Stimulated activated CD4-positive, alpha-beta T cell treated with anti-CD3 and anti-CD28 coated beads, Interleukin-12 subunit alpha, Interleukin-12 subunit beta, amount 100 ng/mL, for 4 hours (primary cell): ENCODE measurements at regions not wholly inside any gene's neighbourhood (a gene's known extent, or its start where the extent isn't known, plus 50 kb on each side); places are given as distances from the start of the nearest gene placed in this dataset.

ENCODE experiments used
- DNase-seq: peaks from one replicate; pipeline ENCODE4 v3.0.0-alpha.2; 2020

DNA sequence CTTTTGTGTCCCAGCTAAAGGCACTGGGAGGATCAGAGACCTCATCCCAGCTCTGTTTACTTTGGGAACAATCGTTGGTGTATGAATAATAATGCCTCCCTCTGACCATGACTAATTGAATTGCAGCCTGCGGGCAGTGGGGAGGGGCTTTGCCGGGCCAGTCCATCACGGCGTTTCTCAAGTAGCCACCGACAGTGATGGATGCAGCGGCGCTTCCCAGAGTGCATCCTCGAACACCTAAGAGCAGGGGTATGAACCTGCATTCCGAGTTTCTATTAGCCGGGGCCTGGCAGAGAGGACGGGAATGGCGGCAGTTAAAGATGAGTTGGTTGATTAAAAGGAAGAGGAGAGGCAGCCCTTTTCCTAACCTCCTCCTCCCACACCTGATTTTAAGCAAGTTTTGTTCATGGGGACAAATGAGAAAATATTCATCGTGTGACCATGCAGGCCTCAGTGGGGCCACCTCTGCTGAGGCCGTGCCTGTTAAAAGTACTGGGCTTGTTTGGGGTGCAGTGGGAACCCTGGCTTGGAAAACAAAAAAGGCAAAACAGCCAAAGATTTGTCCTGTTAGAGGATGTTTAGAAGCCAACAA, 154.1 kb downstream of the FOXA2 start:
- no peak for DNase-seq

DNA sequence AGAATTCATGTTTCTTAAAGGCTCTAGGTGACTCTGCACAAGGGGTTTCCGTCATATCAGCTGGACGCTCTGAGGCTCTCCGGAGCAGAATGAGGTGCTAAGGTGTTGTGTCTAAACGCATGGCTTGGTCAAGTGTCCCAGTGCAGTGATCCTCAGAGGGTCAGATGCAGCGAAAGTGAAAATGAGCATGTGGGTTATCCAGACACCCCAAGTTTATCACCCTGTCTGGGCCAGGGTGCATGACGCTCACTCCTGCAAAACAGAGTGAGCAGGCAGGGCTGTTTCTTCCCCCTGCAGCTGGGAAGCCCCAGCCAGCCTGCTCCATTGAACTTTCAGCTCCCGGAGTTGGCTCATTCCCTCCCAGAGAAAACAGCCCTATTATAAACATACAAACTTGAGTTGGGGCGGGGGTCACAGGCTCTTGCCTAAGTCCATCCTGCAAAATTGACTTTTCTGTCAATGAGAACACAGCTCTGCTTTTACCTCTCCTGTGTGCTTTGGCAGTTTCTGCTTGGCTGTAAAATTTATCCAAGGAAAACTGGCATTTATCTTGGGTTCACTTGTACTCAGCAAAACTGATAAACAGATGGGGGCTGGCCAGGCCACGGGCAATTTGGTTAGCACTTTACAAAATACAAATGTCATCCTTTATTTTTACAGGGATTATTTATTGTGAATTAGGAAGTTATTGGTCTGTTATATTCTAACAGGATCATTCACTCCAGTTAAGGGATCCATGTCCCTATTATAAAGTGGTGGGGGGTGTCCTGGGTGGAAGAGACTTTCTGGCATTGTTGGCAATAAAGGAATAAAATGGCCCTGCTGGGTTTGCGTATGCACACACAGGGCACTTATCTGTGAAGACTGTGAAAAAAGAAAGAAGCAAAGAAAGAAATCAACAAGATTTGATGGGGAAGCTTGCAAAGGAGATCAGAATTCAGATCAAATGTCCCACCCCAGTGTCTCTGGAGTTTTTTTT, 154.9 kb downstream of the FOXA2 start:
- DNase-seq = no peak

DNA sequence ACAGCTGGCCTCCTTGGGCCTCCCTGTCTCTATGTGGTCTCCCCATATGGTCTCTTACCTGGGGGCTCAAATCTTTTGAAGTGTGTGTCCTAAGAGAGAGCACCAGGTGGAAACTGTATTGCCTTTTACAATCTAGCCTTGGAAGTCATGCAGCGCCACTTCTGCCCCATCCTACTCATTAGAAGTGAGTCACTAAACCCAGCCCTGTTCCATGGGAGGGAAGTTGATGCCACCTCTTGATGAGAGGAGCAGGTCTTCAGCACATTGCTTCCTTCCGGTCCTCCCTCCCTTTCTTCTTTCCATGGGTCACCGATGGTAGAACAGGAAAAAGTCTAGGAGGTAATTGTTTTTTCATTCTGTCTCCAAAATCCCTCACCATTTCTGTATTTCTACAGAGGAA, 156.3 kb downstream of the FOXA2 start:
- DNase-seq = no peak

DNA sequence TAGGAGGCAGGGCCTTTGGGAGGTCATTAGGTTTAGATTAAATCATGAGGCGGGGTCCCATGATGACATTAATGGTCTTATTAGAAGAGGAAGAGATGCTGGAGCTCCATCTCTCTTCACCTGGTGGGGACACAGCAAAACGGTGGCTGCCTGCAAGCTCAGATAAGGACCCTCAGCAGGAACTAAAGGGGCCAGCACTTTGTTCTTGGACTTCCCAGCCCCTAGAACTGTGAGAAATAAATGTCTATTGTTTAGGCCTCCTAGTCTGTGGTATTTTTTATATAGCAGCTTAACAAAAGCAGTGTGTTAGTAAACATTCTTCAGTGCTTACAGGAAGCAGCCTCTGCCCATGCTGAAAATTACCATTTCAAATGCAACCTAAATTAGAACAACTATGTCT, 157.6 kb downstream of the FOXA2 start:
- no peak for DNase-seq

DNA sequence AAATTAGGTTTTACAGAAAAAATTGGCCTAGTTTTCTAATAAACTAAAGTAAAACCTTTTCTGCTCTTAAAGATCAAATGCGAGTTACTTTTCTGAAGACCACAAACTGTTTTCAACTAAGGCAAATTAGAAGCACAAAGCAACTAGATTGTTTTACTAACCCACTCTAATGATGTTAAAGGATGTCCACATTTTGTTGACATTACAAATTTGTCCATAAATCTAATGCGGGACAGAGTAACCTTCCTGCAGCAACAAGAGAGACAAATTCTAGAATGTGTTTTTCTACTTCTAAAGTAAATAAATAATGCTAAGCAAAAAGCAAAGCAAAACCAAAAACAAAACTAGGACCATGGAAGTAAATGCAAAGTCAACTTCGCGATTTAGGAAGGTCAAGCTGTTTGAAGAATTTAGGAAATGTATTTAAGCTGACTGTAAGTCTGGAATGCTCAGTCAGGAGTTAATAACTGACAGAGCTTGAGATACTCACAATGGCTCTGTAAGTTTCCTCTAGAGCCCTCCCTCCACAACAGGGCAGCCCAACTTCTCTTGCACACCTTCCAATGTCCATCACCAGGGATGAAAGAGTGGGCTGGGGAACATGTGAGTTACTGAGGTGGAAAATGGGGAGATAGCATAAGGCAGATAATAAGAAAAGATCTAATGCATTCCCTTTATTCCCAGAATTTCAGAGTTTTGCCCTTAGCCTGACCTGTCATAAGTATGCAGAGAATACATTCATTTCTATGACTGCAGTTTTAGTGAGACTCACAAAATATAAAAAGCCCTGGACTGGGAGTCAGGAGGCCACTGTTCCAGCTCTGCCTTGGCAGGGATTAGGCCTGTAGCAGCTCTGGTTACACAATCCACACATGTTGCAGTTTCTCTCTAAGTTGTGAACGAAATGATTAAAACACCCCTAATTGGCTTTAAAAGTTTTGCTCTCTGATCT, 158.8 kb downstream of the FOXA2 start:
- no peak for DNase-seq

DNA sequence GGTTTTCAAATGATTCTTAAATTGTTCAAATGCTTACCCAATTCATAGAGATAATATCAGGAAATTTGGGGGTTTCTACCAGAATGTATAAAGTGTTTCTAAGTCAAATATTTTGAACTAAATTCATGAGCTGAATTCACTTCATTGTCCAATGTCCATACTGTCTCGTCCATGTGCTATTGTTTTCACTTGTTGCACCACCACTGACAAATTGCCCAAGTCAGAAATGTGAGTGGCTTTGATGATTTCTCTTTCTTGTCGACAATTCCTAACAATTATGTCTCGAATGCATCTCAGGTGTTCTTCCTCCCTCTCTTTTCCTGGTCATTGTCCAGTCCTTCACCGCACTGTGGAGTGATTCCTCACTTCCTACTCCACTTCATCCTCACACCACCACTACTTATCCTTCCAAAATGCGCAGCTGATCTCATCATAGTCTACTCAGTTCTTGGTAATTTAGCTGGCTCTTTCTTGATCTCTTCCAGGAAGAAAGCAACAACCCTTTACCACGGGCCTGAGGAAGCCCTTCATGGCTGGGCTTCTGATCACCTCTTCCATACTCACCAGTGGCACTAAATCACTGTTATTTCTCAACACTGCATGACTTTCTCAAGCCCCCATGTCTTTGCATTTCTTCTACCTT, 161.1 kb downstream of the FOXA2 start:
- DNase-seq = no peak

DNA sequence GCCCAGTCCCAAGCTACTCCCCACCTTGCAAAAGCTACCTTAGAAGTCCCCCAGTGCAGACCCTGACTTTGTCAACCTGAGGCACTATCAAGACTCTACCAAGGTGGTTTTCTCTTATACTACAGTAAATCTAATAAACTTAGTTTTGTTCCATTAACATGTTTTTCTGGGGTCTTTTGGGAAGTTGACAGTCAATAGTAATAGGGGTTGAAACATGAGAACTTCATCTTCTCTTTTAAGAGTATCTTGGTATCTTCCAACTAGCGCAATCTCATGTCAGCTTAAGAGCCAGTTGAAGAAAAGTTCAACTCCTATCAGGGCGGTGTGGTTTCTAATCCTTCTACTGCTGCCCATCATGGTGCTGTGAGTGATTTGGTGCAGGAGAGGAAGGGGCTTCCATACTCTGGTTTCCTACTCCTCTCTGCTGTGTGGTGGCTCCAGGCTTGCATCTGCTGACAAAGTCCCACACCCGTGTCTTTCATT, 164.2 kb downstream of the FOXA2 start:
- no peak for DNase-seq

DNA sequence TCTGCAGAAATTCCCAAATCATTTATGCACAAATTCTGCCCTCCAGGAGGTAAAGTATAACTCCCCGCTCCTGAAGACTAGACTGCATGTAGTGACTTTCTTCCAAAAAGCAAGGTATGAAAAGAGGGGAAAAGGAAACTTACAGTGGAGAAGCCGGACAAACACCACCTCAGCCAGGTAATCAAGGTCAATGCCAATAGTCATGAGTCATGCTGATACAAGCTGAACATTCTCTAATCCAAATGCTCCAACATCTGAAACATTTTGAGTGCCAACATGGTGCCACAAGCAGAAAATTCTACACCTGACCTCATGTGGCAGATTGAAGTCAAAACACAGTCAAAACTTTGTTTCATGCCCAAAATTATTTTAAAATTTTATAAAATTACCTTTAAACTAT, 165.6 kb downstream of the FOXA2 start:
- no peak for DNase-seq

DNA sequence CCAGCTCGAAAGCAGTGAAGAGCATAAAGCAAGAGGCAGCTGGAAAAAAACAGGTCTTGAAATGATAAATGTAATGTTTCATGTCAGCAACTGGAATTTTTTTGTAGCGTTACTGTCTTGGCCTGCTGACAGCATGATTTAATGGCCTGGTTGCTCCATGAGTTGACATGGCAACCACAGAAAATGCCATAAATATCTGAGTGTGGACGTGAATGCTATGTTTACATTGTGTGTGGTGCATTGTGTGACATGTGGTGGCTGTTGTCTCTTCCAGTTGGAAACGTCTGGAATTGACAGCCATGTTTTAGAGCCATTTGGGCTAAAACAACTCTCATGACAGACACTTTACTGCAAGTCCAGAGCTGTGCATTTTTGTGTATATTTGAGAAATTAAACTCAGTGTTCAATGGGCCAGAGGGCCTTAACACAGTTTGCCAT, 170.0 kb downstream of the FOXA2 start:
- DNase-seq = no peak

DNA sequence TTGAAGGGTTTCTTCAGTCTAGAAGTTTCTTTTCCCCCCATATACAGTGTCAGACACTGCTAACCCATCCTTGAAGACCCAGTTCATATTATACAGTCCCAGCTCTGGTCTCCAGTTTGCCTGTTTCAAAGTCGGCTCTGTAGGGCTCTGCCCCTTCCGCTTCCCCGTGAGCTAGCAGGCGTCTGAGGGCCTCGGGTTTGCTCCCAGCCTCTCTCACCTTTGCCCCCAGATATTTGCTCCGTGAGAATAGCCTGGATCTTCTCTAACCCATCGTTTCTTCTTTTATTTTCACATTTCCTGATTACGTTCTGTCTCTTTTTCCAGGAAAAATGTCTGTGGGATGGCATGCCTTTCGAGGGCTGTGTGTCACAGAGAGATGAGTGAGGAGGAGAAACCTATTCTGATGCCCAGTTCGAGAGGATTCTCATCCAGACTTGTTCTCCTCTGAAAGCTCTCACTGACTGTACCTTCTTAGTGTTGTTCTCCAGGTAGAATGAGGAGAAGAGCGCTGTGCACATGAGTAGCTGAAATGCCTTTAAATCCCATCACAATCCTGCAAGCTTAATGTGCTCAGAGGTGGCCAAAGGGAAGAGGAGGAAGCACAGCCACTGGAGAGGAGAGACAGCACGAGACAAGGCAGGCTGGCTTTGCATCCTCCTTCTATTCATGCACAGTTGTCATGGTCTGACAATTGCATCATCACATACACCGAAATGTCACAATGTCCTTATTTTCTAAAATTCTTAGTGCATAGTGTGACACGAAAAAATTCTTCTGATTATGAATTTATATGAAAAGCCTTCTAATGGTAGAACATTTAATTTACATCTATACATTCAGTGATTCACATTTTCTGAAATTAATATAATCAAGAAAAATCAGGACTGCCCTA, 171.1 kb downstream of the FOXA2 start:
- no peak for DNase-seq

DNA sequence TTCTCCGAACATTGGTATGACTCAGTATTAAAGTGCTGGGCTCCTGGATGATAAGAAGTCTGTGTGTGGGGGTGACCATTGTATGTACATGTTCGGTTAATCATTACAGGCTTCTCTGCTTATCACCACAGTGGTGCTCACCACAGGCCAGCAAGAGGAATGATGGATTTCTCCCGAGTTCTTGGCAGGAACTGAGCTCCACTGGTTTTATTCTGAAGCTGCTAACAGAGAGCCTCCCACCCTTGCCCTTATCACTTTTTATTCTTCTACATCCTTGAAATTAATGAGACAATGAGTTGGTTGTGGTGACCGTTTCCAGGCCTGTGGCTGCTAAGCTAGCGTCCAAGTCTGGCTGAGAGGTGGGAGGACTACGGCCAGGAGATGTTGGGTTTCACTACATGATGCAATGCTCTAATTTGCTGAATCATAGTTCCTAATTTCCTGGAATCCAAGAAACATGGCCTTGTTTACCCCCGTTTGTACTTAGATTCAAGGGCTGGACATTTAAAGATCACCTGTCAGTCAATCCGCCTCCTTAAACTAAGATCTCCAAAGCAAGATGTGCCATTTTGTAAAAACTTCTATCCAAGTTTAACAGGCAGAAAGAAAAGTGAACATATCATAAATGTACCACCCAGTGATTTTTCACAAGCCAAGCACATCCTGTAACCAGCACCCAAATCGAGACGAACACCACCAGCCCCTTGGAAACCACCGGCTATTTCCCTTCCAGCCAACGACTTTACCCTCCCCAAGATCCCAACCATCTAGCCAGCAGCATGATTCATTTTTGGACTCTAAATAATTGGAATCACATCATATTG, 172.5 kb downstream of the FOXA2 start:
- no peak for DNase-seq

DNA sequence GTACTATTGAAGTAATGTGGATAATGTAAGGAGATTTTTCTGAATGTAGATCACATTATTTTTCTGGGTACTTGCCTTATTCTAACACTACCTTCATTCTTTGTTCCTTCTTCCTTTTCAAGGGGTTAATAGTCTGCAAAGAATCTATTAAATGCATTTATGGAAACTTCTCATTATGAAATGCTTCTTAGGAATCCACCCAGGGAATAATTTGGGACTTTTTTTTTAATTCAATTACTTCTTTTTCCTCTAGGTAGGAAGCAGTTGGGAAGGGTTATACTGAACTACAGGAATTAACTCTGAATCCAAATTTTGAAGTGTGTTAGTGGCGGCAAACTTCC, 173.1 kb downstream of the FOXA2 start:
- no peak for DNase-seq

DNA sequence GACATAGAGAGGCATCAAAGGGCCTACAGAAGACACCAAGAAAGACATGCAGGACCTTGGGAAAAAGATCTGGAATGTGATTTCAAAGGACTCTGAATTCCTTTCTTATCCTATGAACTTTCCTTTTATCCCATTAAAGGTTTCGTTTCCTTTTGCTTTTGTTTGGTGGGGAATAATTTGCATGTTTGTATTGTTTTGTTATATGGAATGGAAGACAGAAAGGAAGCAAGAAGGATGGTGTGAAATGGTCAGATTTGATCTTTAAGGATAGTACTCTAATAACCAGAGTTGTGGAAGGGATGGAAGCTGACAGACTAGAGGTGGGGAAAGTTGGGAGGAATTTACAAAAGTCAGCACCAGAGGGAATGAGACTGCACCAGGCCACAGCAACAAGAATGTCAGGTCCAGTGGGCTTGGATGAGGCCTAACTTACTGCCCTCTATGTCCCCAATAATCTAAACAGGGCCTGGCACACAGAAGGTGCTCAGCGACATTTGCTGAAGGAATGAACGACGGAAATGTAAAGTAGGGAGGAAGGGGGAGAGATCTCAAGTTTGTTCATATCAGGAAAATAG, 173.7 kb downstream of the FOXA2 start:
- DNase-seq = no peak

DNA sequence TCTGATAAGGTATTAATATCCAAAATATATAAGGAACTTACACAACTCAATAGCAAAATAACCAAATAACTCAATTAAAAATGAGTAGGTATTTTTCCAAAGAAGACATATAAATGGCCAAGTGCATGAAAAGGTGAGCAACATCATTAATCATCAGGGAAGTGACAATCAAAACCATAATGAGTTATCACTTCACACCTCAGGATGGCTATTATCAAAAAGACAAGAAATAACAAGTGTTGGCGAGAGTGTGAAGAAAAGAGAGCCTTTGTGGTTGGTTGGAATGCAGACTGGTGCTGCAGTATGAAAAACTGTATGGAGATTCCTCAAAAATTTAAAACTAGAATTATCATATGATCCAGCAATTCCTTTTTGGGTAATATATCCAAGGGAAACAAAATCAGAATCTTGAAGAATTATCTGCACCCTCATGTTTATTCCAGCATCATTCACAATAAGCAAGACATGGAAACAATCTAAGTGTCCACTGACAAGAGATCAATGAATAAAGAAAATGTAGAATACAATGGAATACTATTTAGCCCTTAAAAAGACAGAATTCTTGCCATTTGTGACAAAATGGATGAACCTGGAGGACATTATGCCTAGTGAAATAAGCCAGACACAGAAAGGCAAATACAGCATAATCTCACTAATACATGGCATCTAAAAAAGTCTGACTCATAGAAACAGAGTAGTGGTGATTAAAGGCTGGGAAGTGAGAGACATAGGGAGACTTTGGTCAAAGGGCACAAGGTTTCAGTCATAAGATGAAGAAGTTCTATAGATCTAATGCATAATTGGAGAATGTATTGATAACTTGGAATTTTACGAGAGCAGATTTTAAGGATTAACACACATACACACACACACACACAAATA, 175.6 kb downstream of the FOXA2 start:
- no peak for DNase-seq

DNA sequence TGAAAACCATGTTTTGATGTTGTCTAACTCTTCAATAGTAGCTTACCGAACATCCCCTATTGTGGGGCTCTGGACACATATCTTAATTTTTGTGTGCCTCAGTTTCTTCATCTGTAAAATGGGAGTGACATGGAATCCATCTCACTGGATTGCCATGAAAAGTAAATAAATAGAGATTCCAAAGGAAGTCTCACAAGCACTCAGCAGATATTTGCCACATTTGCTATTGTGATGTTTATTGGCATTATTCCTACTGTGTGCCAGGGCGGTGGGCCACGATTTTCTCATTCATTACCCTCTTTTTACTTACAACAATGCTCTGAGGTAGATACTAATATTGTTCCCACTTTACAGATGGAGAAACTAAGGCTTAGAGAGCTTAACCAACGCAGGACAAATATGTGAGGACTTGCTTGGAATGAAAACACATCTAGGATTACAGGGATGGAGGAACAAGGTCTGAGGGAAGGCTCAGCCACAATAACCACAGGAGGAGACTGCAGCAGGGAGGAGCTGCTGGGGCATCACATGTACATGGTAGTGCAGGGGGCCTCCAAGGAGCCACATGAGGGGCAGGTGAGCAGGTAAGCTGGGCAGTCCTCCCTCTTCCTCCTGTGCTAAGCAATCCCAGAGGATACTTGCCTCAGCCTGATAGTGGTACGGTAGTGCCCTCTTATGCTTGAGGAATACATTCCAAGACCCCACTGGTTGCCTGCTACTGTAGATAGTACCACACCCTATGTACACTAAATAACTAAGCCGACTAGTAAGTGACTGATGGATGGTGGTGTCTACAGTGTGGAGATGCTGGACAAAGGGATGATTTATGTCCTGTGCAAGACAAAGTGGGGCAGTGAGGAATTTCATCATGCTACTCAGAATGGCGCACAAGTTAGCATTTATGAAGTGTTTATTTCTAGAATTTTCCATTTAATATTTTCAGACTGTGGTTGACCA, 176.9 kb downstream of the FOXA2 start:
- no peak for DNase-seq

DNA sequence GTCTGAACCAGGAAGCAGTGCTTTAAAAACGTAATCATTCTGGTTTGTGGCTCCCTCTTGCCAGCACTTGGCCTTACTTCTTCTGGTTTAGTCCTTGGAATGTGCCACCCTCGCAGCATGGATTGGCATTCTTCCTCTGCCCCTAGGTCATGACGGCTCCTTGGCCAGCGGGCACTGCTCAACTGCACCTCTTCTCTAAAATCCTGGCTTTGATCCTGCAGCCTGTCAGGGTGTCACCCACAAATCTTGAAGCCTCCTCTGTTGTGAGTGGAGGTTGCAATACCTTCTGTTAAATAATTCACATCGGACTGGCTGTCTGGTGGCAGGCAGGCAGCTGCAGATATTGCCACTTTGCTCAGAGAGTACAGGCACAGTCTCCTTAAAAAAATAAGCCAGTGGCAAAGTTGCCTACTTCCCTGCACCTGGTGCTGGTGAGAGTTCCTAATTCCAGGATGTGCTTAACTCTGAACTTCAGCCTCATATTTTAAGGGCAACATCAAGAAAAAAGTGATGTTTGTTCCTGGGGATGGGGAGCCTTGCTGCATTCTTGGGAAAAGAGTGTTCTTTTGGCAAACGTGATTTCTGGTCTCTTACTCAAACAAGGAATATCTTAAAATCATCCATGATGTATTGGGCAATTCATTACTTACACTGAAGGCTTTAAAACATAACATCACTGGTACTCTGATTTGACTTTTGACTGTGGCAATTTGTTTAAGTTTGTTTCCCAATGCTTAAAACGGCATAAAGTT, 179.8 kb downstream of the FOXA2 start:
- no peak for DNase-seq
